NCI-H345 treated with DMSO at 0.1 percent for 48 hours (cell line): ENCODE measurements at regions not wholly inside any gene's neighbourhood (a gene's known extent, or its start where the extent isn't known, plus 50 kb on each side); places are given as distances from the start of the nearest gene placed in this dataset.

ENCODE experiments used
- DNase-seq: peaks from one replicate; lab custom pipeline; 2025; ENCODE audit not compliant: unreplicated experiment; lab: John Stamatoyannopoulos, UW

GRCh38 chr15:52923626-52924025 is 133.5 kb upstream of the ONECUT1 start:
- no peak for DNase-seq

DNA sequence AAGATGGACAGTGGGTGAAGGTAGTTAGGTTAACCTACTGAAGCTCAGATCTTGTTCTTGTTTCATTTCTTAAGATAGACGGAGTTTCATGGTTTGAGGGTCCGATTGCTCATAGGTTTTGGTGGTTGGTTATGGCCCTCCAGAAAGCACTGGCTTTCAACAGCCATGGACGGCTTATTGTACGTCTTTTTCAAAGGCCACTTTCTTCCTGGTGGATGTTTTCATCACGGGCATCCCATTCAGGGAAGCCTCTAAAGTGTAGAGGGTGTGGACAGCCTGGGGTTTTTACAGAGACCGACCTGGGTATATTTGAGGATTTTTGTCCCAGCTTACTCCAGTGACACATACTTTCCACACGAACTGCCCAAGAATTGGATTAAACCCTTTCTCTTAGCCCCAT is 132.7 kb upstream of the ONECUT1 start:
- no peak for DNase-seq

GRCh38 chr15:52912172-52912571 is 122.0 kb upstream of the ONECUT1 start:
- DNase-seq: no peak

DNA sequence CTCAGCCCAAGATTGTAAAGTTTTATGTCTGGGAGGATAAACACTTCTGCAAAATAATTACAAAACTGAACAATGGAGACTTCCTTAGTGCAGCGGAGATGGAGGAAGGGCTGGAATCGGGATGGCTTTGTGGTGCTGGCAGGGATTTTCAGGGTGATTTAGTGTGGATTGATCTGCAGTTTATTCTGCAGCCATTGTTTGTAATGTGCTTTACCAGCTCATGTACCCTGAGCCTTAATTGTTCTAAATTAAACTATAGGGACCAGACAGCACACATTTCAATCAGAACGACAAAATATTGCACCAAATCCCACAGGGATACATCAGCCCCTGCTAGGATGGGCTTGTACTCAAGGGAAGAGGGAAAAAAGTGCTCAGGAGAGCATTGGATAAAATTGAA is 103.2 kb upstream of the ONECUT1 start:
- DNase-seq: no peak

- DNase-seq: no peak
Measured at GRCh38 chr15:52879904-52880303, 89.8 kb upstream of the ONECUT1 start.

GRCh38 chr15:52879145-52879544 is 89.0 kb upstream of the ONECUT1 start:
- DNase-seq: no peak

DNA sequence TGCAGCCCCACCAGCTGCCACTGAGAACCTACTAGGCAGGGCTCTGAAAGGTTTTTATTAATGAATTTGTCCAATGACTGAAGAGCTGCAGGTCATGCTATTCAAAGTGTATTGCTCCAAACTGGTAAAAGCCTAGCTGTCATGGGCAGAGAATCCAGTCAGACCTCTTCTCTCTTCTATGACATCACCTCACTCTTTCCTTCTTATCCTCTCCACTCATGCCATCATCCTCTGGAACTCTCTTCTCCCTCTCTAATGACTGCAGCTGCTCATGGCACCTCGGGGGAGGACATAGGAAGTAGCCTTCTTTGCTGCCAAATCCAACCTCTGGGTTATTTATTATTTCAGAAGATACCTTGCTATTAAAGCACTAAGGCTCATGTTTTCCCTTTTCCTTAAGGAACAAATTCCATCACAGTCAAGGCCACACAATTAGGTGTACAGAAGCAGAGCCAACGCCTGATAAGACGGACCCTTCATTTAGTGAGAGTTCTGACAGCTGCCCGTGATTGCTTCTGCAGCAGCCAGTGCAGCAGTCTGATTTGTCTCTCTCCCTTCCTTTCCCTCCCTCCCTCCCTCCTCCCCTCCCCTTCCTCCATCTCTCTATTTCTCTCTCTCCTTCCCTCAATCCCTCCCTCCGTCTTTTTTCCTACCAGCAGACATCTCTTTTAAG is 87.0 kb upstream of the ONECUT1 start:
- no peak for DNase-seq

DNA sequence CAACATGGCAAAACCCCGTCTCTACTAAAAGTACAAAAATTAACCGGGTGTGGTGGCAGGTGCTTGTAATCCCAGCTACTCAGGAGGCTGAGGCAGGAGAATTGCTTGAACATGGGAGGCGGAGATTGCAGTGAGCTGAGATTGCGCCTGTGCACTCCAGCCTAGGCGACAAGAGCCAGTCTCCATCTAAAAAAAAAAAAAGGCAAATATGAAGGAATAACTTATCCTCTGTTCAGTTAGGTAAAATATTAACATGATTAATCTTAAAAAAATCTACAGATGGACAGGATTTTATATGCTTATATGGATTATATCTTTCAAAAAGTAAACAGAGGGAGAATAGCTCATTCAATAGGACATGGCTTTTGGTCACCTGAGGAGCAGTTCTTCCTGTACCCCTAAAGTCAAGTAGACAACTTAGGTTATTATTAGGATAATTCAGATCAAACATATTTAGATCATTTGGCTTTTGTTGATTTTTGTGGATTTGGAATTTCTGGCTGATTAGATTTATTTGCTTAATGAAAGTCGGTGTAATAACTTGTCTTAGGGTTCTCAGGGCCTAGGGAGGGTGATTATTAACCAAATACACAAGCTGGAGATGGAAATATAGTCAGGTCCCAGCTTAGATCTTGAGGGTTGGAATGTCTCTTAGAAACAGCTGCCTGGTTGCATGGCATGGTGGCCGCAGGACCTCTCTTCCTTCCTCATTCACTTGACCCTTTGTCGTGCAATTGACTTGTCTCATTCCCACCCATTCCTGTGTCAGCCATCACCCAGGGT is 82.1 kb upstream of the ONECUT1 start:
- no peak for DNase-seq

DNA sequence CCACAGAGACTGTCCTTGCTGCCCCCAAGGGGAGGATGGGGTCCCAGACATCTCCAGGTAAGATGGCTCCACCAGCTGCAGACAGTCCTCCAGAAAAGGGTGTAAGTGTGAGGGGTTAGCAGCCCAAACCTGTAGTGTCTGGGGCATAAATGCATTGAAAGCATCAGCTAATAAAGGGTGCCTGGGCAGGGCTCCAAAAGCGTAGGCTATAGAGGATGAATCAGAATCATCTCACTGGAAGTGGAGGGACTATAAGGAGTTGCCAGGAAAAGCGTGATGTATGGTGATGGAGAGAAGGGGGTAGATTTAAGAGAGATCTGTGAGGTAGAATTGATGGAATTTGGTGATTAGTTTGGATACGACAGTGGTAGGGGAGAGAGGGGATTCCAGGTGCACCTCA is 79.9 kb upstream of the ONECUT1 start:
- DNase-seq: no peak

- no peak for DNase-seq
Measured at GRCh38 chr15:52866698-52867097, 76.6 kb upstream of the ONECUT1 start.

GRCh38 chr15:52862677-52863076 is 72.5 kb upstream of the ONECUT1 start:
- DNase-seq: no peak

DNA sequence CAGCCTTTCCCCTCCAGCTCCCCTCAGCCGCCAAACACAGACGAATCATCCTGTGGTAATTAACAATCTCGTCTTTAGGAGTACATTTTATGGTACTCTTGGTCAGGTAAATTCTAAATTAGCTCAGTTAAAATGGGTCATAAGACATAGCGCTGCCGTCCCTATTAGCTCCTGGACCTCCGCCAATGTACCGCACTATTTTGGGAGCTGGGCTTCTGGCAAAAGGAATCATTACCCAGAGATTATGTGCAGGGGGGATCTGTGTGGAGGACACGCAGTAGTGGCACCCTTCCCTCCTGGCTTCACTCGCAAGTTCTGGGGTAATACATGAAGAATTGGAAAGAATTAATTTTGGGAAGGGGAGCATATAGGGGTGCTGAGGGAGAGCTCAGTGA is 68.6 kb upstream of the ONECUT1 start:
- no peak for DNase-seq

GRCh38 chr15:52857937-52858781 is 68.0 kb upstream of the ONECUT1 start:
- DNase-seq: no peak

- no peak for DNase-seq
Measured at GRCh38 chr15:52857471-52857870, 67.3 kb upstream of the ONECUT1 start.

GRCh38 chr15:52856286-52856685 is 66.2 kb upstream of the ONECUT1 start:
- DNase-seq: no peak

DNA sequence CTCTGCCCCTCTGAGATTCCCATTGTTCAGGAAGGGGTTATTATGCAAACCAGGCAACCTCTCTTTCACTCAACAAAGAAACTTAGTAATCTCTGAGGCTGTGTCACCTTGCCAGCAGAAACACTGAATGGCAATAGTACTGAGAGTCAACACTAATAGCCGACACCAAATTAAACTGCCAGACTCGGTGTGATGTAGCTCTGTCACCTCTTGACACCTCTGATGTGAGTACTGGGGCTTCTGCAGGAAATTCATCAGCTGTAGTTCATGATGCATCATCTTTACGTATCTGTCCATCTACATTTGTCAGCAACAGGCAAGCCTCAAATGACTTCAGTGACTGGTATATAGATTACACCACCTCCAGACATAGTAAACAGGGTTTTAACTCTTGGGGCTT is 65.0 kb upstream of the ONECUT1 start:
- DNase-seq: no peak

DNA sequence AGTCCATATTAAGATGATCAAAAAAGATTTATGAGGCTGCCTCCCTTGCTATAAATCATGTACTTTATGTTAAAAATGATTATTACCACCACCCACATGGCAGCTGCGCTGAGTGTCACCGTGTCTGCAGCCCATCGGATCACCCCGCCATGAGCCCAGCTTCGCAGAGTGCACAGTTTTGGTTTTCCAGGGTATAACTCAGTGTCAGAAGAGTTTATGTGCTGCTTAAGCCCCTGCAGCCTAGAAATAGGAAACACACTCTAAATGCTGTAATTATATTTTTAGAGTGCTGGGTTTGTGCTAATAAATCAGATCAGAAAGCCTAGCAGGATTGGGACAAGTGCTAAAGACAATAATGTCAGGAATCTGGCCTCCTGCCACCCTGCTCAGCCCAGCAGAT is 54.7 kb upstream of the ONECUT1 start:
- no peak for DNase-seq
